ENCODE measurements at regions not wholly inside any gene's neighbourhood (a gene's known extent, or its start where the extent isn't known, plus 50 kb on each side); places are given as distances from the start of the nearest gene placed in this dataset.

DNA sequence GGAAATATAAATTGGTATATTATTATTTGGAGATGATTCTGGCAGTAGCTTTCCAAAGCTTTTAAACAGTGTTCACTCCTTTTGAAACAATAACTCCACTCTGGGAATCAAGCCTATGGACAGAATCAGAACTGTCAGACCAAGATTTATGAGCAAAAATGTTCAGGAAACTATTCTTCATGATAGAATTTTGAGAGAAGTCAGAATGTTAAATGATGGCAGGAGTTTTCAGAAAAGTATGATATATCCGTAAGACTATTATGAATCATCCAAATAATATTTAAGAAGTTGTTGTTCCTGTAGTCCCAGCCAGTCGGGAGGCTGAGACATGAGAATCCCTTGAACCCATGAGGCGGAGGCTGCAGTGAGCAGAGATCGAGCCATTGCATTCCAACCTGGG is 50.5 kb upstream of the ADGRG2 start:
- POLR2A ChIA-PET, result no interaction called here
- H3K4me3 ChIP-seq (ENCODE audit: low read depth, low read length), result no peak overlapping the region
- CTCF ChIA-PET, result no interaction called here
- no peaks in the 10 kb centered on the region for H3K9me3 ChIP-seq (ENCODE audit: control insufficient read depth, insufficient read depth, low read length)
- no peak overlapping the region for H3K27ac ChIP-seq (ENCODE audit: low read depth, low read length)
- no peak for DNase-seq (ENCODE audit: low read depth, low spot score)
- TF ChIP-seq, protein P1, sequence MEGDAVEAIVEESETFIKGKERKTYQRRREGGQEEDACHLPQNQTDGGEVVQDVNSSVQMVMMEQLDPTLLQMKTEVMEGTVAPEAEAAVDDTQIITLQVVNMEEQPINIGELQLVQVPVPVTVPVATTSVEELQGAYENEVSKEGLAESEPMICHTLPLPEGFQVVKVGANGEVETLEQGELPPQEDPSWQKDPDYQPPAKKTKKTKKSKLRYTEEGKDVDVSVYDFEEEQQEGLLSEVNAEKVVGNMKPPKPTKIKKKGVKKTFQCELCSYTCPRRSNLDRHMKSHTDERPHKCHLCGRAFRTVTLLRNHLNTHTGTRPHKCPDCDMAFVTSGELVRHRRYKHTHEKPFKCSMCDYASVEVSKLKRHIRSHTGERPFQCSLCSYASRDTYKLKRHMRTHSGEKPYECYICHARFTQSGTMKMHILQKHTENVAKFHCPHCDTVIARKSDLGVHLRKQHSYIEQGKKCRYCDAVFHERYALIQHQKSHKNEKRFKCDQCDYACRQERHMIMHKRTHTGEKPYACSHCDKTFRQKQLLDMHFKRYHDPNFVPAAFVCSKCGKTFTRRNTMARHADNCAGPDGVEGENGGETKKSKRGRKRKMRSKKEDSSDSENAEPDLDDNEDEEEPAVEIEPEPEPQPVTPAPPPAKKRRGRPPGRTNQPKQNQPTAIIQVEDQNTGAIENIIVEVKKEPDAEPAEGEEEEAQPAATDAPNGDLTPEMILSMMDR (IDR thresholded peaks at IDR 0.05; ENCODE audit: low read depth, low read length), result no peak
- H3K27me3 ChIP-seq (ENCODE audit: control insufficient read depth, insufficient read depth, low read length), result no peaks in the 10 kb centered on the region

DNA sequence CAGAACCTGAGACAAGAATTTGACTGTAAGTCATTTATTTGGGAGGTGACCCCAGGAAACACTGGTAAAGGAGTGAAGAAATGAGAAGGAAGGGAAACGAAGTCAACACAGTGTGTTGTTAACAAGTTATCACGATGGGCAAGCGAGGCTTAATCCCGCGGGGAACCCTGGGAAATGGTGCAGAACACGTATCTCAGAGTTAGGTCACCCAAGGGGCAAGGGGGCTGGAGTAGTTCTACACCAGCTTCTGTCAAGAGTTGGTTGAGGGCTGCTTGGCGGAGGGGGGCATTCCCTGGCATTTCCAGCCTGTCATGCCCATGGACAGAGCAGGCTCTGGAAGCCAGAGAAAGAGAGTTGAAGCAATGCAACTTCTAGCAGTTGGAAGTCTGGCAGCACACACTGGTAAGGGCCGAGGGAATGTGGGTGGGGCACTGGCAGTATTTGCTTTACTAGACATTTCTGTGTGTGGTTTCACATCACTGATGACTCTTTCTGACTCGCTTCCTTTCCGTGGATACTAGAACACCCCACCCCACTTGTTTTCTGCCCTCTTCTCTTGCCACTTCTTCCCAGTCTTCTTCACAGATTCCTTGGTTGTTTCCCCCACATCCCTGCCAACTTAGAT is 52.2 kb upstream of the ADGRG2 start:
- ChIA-PET CTCF (no interaction called here), POLR2A (no interaction called here)
- H3K27me3 ChIP-seq (ENCODE audit: control insufficient read depth, insufficient read depth, low read length), result no peaks in the 10 kb centered on the region
- H3K9me3 ChIP-seq (ENCODE audit: control insufficient read depth, insufficient read depth, low read length), result no peaks in the 10 kb centered on the region
- no peak for DNase-seq (ENCODE audit: low read depth, low spot score)
- H3K27ac ChIP-seq (ENCODE audit: low read depth, low read length), result no peak overlapping the region
- no peak overlapping the region for H3K4me3 ChIP-seq (ENCODE audit: low read depth, low read length)
- TF ChIP-seq, protein P1 (IDR thresholded peaks at IDR 0.05; ENCODE audit: low read depth, low read length), result no peak

DNA sequence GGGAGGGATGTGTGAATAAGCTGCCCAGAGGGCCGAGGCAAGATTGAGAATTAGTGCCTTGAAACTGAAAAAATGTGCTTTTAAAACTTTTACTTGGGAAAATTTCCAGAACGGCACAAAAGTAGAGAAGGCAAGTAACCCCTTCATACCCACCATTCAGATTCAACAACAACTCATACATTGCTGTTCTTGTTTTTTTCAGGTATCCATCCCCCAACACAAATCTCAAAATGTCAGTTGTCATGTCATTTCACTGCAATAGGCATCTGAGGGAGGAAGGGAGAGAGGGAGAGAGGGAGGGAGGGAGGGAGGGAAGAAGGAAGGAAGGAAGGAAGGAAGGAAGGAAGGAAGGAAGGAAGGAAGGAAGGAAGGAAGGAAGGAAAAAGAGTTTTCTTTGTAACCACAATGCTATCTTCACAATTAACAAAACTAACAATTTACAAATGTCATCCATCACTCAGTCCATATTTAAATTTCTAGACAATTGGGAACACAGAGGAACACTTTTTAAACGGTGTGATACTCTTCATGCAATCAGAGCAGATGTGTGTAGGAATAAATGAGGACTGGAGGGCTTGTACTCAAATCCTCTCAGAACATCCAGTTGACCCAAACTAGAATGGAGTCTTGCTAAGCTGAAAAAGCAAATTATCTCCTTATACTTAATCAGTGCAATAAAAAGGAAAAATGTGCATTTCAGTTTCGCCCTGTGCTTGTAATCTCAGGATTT is 54.8 kb upstream of the ADGRG2 start:
- no peak overlapping the region for H3K27ac ChIP-seq (ENCODE audit: low read depth, low read length)
- DNase-seq (ENCODE audit: low read depth, low spot score), result no peak
- ChIA-PET POLR2A (no interaction called here), CTCF (interaction anchor here (1.1 kb wide), 1 partner anchor 160 kb away, joined by 3 read pairs; no protein-coding TSS in a partner anchor)
- H3K4me3 ChIP-seq (ENCODE audit: low read depth, low read length), result no peak overlapping the region
- H3K9me3 ChIP-seq (ENCODE audit: control insufficient read depth, insufficient read depth, low read length), result no peaks in the 10 kb centered on the region
- H3K27me3 ChIP-seq (ENCODE audit: control insufficient read depth, insufficient read depth, low read length), result no peaks in the 10 kb centered on the region
- TF ChIP-seq, protein P1 (IDR thresholded peaks at IDR 0.05; ENCODE audit: low read depth, low read length), result no peak

DNA sequence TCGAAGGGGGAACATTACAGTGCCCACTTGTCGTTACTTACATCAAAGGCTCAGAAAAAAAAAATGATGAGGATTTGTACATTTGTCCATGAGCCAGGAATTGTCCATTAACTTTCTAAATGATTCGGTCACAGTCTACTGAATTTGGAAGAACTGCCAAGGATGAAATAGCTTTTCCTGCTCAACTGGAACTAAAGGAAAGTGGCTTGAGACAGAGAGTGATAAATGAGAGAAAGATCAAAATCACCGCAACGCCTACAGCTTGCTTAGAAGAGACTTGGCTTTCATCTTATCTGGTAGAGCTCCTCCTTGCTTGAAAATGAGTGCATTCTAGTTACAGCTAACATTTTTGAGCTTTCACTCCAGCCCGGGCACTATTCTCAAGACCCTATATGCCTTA is 55.5 kb upstream of the ADGRG2 start:
- no peaks in the 10 kb centered on the region for H3K9me3 ChIP-seq (ENCODE audit: control insufficient read depth, insufficient read depth, low read length)
- no peak for DNase-seq (ENCODE audit: low read depth, low spot score)
- TF ChIP-seq, protein P1 (IDR thresholded peaks at IDR 0.05; ENCODE audit: low read depth, low read length), result no peak

DNA sequence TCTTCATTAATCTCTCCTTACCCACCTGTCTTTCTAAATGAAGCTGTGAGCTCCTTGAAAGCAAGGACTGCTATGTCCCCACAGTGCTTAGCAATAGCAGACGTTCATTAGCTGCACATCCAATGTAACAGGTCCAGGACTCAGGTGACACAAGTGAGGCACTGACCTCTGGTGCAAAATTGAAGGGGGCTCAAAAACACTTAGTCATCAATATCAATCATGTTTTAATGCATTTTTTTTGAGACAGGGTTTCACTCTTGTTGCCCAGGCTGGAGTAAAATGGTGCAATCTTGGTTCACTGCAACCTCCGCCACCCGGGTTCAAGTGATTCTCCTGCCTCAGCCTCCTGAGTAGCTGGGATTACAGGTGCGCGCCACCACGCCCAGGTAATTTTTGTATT is 56.1 kb upstream of the ADGRG2 start:
- no peak for DNase-seq (ENCODE audit: low read depth, low spot score)
- ChIA-PET CTCF (no interaction called here), POLR2A (no interaction called here)
- TF ChIP-seq, protein P1 (IDR thresholded peaks at IDR 0.05; ENCODE audit: low read depth, low read length), result no peak
- Histone ChIP-seq H3K9me3 (ENCODE audit: control insufficient read depth, insufficient read depth, low read length) (no peaks in the 10 kb centered on the region), H3K4me3 (ENCODE audit: low read depth, low read length) (no peak overlapping the region), H3K27me3 (ENCODE audit: control insufficient read depth, insufficient read depth, low read length) (no peaks in the 10 kb centered on the region), H3K27ac (ENCODE audit: low read depth, low read length) (no peak overlapping the region)

More for the DNA sequence above, 55.5 kb upstream of the ADGRG2 start:
- CTCF ChIA-PET, result no interaction called here
- POLR2A ChIA-PET, result no interaction called here
- no peaks in the 10 kb centered on the region for H3K27me3 ChIP-seq (ENCODE audit: control insufficient read depth, insufficient read depth, low read length)
- H3K27ac ChIP-seq (ENCODE audit: low read depth, low read length), result no peak overlapping the region
- H3K4me3 ChIP-seq (ENCODE audit: low read depth, low read length), result no peak overlapping the region
